GM12878 (cell line): ENCODE measurements at regions not wholly inside any gene's neighbourhood (a gene's known extent, or its start where the extent isn't known, plus 50 kb on each side); places are given as distances from the start of the nearest gene placed in this dataset.

Experiments used
- ATAC-seq: fragments of 200-7000 bp; cut with Tn5 transposase; 3 replicates; pipeline ENCODE4 v1.9.1; 2020; ENCODE audit warnings: mild to moderate bottlenecking, moderate library complexity
- BruUV-seq: library from RNA; stranded (reverse); fragments of 400-500 nt; replicated peaks from 2 replicates; lab custom pipeline; 2021; lab: Mats Ljungman, UMichigan
- CTCF ChIA-PET: fragments of 300-600 bp; sonication (Branson Sonifier 250); formaldehyde crosslinking; extraction: SDS; loops from one replicate; lab custom pipeline; 2021; ENCODE audit warnings: inconsistent platforms; lab: Yijun Ruan, JAX
- POLR2A ChIA-PET: fragments of 350-600 bp; formaldehyde crosslinking; extraction: SDS; loops from one replicate; lab custom pipeline; 2021; ENCODE audit warnings: inconsistent platforms; lab: Charles Lee
- RAD21 ChIA-PET: fragments of 300-600 bp; sonication (Branson Sonifier 250); formaldehyde crosslinking; loops from one replicate; lab custom pipeline; 2023; ENCODE audit warnings: antibody characterized with exemption; ENCODE audit not compliant: unreplicated experiment; lab: Charles Lee
- SMC1A ChIA-PET: fragments of 300-600 bp; sonication (Branson Sonifier 250); formaldehyde crosslinking; loops from one replicate; lab custom pipeline; 2023; ENCODE audit not compliant: unreplicated experiment, uncharacterized antibody; lab: Charles Lee
- DNase-seq: peaks from one replicate; pipeline ENCODE4 v3.0.0-alpha.2; 2011; ENCODE audit warnings: low read depth, low spot score
- FAIRE-seq: peaks from 3 replicates; lab custom pipeline; 2011; peaks lifted over from hg19 to GRCh38; lab: Jason Lieb, UNC
- H2AFZ ChIP-seq: 2 replicates; pipeline ENCODE4 v1.6.0; 2011; ENCODE audit warnings: low read depth, low read length, control low read depth; ENCODE audit not compliant: control insufficient read depth
- H3K27ac ChIP-seq: 2 replicates; pipeline ENCODE4 v1.5.1; 2011; ENCODE audit warnings: control low read depth; ENCODE audit not compliant: control insufficient read depth, insufficient read depth
- H3K27me3 ChIP-seq, 2 experiments: replicated peaks in 1 of 2; 2 replicates each; pipeline versions ENCODE4 v1.6.0 to v1.6.1; 2011; ENCODE audit warnings: low read length in 1 of 2; ENCODE audit not compliant: control insufficient read depth in 2 of 2, insufficient read depth in 2 of 2
- H3K36me3 ChIP-seq, 2 experiments: 2 replicates each; pipeline ENCODE4 v1.5.1; 2011; ENCODE audit warnings: low read length in 1 of 2; ENCODE audit not compliant: control insufficient read depth in 2 of 2, insufficient read depth in 2 of 2
- H3K4me1 ChIP-seq: 2 replicates; pipeline ENCODE4 v1.6.1; 2011; ENCODE audit warnings: mild to moderate bottlenecking, low read length, moderate library complexity, mixed read lengths; ENCODE audit not compliant: control insufficient read depth, insufficient read depth
- H3K4me2 ChIP-seq: 2 replicates; pipeline ENCODE4 v1.6.0; 2011; ENCODE audit warnings: control low read depth; ENCODE audit not compliant: control insufficient read depth, insufficient read depth
- H3K4me3 ChIP-seq: fragments of 200-600 bp; sonication (generic); 2 replicates; pipeline ENCODE4 v1.5.1; 2016
- H3K79me2 ChIP-seq: 2 replicates; pipeline ENCODE4 v1.6.0; 2011; ENCODE audit warnings: low read length; ENCODE audit not compliant: control insufficient read depth, insufficient read depth
- H3K9ac ChIP-seq: 2 replicates; pipeline ENCODE4 v1.8.0; 2011; ENCODE audit warnings: low read length, control low read depth, mixed read lengths; ENCODE audit not compliant: control insufficient read depth, insufficient read depth
- H3K9me3 ChIP-seq: replicated peaks from 3 replicates; pipeline ENCODE4 v1.5.1; 2011; ENCODE audit warnings: mild to moderate bottlenecking, low read length; ENCODE audit not compliant: control insufficient read depth, insufficient read depth
- H4K20me1 ChIP-seq: 2 replicates; pipeline ENCODE4 v1.6.0; 2011; ENCODE audit not compliant: control insufficient read depth, insufficient read depth
- CHD2 ChIP-seq: IDR thresholded peaks from 2 replicates; pipeline ENCODE4 v1.6.1; 2011; ENCODE audit warnings: low read depth, low read length, improper control_type of control experiment, borderline replicate concordance
- HCFC1 ChIP-seq: fragments of 150-350 bp; IDR thresholded peaks from 2 replicates; pipeline ENCODE4 v1.6.1; 2014; ENCODE audit warnings: low read length
- MYB ChIP-seq: fragments of 150-350 bp; IDR thresholded peaks from 2 replicates; pipeline ENCODE4 v1.6.1; 2014; ENCODE audit warnings: mild to moderate bottlenecking, low read depth, low read length, borderline replicate concordance
- NR2F1 ChIP-seq: fragments of 450-650 bp; conservative IDR thresholded peaks from 2 replicates; pipeline ENCODE4 v1.6.1; 2017; ENCODE audit warnings: mild to moderate bottlenecking
- PBX3 ChIP-seq: IDR thresholded peaks from 2 replicates; pipeline ENCODE4 v1.6.1; 2011; ENCODE audit warnings: mild to moderate bottlenecking, low read depth, low read length, moderate library complexity; ENCODE audit not compliant: insufficient replicate concordance
- RAD51 ChIP-seq: fragments of 450-650 bp; IDR thresholded peaks from 2 replicates; pipeline ENCODE4 v1.6.1; 2016; ENCODE audit warnings: moderate library complexity, mild to moderate bottlenecking, inconsistent platforms
- RCOR1 ChIP-seq: conservative IDR thresholded peaks from 2 replicates; pipeline ENCODE4 v1.6.1; 2012; ENCODE audit warnings: low read depth, low read length, improper control_type of control experiment
- SREBF1 ChIP-seq: IDR thresholded peaks from 2 replicates; pipeline ENCODE4 v1.6.1; 2012; ENCODE audit warnings: mild to moderate bottlenecking, low read length
- WRNIP1 ChIP-seq: IDR thresholded peaks from 2 replicates; pipeline ENCODE4 v1.6.1; 2011; ENCODE audit warnings: low read depth, low read length, improper control_type of control experiment, borderline replicate concordance
- WGBS: methylation state at CpG from one replicate; pipeline ENCODE4 v1.1.6; 2016; ENCODE audit warnings: low lambda C conversion rate; ENCODE audit not compliant: insufficient replicate concordance, insufficient coverage; ENCODE audit errors: missing lambda C conversion rate; 5-methylcytosine and 5-hydroxymethylcytosine counted together
- in situ Hi-C: fragments of 300-500 bp; cut with MboI; formaldehyde crosslinking; loops from 9 replicates; pipeline ENCODE4 v1.14.3; 2018; ENCODE audit warnings: mixed read lengths
- intact Hi-C: fragments of 100-400 bp; cut with micrococcal nuclease; formaldehyde crosslinking; loops from one replicate; pipeline ENCODE4 v1.14.2; 2022; ENCODE audit not compliant: unreplicated experiment
- TF ChIP-seq, protein P1 (sequence below): fragments of 450-650 bp; IDR thresholded peaks from 2 replicates; pipeline ENCODE4 v1.6.1; 2016; ENCODE audit warnings: mild to moderate bottlenecking
- TF ChIP-seq, protein P2 (sequence below): fragments of 450-650 bp; IDR thresholded peaks from 2 replicates; pipeline ENCODE4 v1.6.1; 2017; ENCODE audit warnings: mild to moderate bottlenecking, moderate library complexity

- H3K9me3 ChIP-seq: no peaks in the 10 kb centered on the region; the same call in 2 of the 3 replicates
- DNase-seq (no peak), ATAC-seq (no peak), FAIRE-seq (no peak)
- no peak overlapping the region for H2AFZ ChIP-seq
- POLR2A ChIA-PET: no interaction called here
- WGBS: 21% methylated on average over 4 of the region's 4 CpGs
- H3K27me3 ChIP-seq: no peaks in the 10 kb centered on the region
- CTCF ChIA-PET: interaction anchor here (0.6 kb wide), 1 partner anchor 1601 kb away, joined by 3 read pairs; no protein-coding TSS in a partner anchor
- no TSS peak for BruUV-seq
- H3K4me1 ChIP-seq: no peaks in the 10 kb centered on the region
- H3K9ac ChIP-seq: no peak overlapping the region
- SMC1A ChIA-PET: no interaction called here
- RAD21 ChIA-PET: no interaction called here
- H4K20me1 ChIP-seq: no peaks in the 10 kb centered on the region
- intact Hi-C loops: no loop called here
- no peak overlapping the region for H3K4me2 ChIP-seq
- no peak overlapping the region for H3K4me3 ChIP-seq
- TF ChIP-seq MYB: no peak
- no peaks in the 10 kb centered on the region for H3K79me2 ChIP-seq
- H3K27ac ChIP-seq: no peak overlapping the region
- in situ Hi-C loops: no loop called here
- H3K36me3 ChIP-seq: no peaks in the 10 kb centered on the region
Measured at GRCh38 chr5:2333291-2333690, 418.2 kb downstream of the IRX2 start.

GRCh38 chr5:2332521-2332920 is 419.0 kb downstream of the IRX2 start:
- Histone ChIP-seq H3K4me3 (no peak overlapping the region), H3K4me2 (no peak overlapping the region), H3K9ac (no peak overlapping the region), H3K79me2 (no peaks in the 10 kb centered on the region), H2AFZ (no peak overlapping the region), H3K9me3 (no peaks in the 10 kb centered on the region; the same call in 2 of the 3 replicates), H3K27ac (no peak overlapping the region), H4K20me1 (no peaks in the 10 kb centered on the region), H3K27me3 (no peaks in the 10 kb centered on the region), H3K36me3 (no peaks in the 10 kb centered on the region), H3K4me1 (no peaks in the 10 kb centered on the region)
- no TSS peak for BruUV-seq
- FAIRE-seq: no peak
- in situ Hi-C loops (no loop called here), intact Hi-C loops (no loop called here)
- ChIA-PET POLR2A (no interaction called here), SMC1A (no interaction called here), CTCF (no interaction called here), RAD21 (no interaction called here)
- ATAC-seq: no peak
- DNase-seq: no peak
- 21% methylated on average over 6 of the region's 6 CpGs for WGBS
- TF ChIP-seq RAD51 (no peak), HCFC1 (no peak), CHD2 (no peak), PBX3 (no peak), SREBF1 (no peak), MYB (no peak), WRNIP1 (no peak), NR2F1 (no peak), RCOR1 (no peak)
- TF ChIP-seq, protein P1, sequence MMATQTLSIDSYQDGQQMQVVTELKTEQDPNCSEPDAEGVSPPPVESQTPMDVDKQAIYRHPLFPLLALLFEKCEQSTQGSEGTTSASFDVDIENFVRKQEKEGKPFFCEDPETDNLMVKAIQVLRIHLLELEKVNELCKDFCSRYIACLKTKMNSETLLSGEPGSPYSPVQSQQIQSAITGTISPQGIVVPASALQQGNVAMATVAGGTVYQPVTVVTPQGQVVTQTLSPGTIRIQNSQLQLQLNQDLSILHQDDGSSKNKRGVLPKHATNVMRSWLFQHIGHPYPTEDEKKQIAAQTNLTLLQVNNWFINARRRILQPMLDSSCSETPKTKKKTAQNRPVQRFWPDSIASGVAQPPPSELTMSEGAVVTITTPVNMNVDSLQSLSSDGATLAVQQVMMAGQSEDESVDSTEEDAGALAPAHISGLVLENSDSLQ: no peak
- TF ChIP-seq, protein P2, sequence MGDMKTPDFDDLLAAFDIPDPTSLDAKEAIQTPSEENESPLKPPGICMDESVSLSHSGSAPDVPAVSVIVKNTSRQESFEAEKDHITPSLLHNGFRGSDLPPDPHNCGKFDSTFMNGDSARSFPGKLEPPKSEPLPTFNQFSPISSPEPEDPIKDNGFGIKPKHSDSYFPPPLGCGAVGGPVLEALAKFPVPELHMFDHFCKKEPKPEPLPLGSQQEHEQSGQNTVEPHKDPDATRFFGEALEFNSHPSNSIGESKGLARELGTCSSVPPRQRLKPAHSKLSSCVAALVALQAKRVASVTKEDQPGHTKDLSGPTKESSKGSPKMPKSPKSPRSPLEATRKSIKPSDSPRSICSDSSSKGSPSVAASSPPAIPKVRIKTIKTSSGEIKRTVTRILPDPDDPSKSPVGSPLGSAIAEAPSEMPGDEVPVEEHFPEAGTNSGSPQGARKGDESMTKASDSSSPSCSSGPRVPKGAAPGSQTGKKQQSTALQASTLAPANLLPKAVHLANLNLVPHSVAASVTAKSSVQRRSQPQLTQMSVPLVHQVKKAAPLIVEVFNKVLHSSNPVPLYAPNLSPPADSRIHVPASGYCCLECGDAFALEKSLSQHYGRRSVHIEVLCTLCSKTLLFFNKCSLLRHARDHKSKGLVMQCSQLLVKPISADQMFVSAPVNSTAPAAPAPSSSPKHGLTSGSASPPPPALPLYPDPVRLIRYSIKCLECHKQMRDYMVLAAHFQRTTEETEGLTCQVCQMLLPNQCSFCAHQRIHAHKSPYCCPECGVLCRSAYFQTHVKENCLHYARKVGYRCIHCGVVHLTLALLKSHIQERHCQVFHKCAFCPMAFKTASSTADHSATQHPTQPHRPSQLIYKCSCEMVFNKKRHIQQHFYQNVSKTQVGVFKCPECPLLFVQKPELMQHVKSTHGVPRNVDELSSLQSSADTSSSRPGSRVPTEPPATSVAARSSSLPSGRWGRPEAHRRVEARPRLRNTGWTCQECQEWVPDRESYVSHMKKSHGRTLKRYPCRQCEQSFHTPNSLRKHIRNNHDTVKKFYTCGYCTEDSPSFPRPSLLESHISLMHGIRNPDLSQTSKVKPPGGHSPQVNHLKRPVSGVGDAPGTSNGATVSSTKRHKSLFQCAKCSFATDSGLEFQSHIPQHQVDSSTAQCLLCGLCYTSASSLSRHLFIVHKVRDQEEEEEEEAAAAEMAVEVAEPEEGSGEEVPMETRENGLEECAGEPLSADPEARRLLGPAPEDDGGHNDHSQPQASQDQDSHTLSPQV: no peak
